GM19452 (cell line): ENCODE measurements at regions not wholly inside any gene's neighbourhood (a gene's known extent, or its start where the extent isn't known, plus 50 kb on each side); places are given as distances from the start of the nearest gene placed in this dataset.
"Not testable (repeated sequence)": the region's sequence is repeated elsewhere in the genome, so short reads cannot be mapped to it uniquely, and the experiment has no call there.

ENCODE experiments used
- ATAC-seq: cut with Tn5 transposase; IDR thresholded peaks from one replicate; pipeline ENCODE4 v1.9.1; 2021; ENCODE audit not compliant: unreplicated experiment

GRCh38 chr2:71961289-71962027 lies 186.2 kb downstream of the CYP26B1 start:
- ATAC-seq = no peak

DNA sequence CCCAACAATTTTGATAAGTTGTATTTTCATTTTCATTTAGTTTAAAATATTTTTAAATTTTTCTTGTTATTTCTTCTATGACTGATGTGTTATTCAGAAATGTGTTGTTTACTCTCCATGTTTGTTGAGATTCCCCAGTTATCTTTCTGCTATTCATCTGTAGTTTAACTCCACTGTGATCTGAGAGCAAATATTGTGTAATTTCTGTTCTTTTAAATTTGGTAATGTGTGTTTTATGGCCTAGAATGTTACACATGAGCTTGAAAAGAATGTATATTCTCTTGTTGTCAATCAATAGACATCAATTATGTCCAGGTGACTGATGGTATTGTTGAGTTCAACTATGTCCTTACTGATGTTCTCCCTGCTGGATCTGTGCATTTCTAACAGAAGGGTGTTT lies 188.2 kb downstream of the CYP26B1 start:
- ATAC-seq = no peak

- not testable (repeated sequence) for ATAC-seq
Observed at GRCh38 chr2:71958426-71958825, 189.2 kb downstream of the CYP26B1 start.

DNA sequence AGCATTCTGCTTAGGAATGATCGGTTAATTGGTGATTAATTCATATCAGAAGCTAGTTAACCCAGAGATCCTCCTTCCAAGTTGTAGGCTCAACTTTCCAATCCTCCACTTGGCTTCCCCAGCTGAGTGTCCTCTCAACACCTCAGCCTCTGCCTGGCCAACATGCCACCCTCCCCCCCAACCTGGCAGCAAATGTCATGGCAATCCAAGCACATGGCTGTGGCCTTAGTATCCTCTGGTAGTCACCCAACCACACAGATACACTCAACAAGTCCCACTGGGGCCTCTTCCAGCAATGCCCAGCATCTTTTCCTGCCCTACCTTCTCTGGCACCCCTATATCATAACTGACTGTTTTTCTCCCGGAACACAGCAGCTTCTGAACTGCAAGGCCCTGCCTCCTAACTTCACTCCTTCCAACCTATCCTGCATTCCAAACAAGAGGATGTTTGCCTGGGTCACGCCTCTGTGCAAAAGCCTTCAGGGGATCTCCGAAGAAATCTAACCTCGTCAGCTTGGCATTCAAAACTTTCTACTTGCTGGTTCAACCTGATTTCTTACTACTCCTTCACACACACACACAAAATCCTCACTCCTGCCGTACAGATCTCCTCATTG lies 195.0 kb downstream of the CYP26B1 start:
- no peak for ATAC-seq

DNA sequence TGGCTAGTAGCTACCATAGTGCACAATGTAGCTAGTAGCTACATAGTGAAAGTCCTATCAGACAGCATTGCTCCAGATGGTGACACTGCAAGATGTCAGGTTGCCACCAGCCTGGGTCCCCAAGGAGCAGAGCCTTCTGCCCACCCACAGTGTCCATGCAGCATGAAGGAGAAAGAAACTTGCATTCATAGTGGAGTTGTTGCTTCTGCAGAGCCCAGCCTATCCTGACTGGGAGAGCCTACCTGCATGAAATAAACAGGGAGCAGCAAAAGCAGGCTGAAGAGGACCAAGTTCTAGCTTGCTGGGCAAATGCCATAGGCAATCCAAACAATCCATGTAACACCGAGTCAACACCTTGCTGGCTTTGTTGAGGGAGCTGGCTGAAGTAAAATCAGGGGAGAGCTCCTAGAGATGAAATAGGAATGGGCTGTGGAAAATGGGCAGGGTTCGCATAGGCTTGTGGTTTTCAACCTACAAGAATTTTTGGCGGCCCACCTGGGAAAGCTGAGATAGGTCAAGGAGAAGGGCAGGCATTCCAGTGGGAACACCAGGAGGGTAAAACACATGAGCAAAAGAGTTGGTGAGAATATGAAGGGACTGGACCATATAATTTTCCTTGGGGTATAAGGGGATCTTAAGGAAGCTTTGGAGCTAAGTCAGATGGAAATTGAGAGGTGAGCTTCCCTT lies 195.8 kb downstream of the CYP26B1 start:
- no peak for ATAC-seq

- ATAC-seq = no peak
Observed at GRCh38 chr2:71951083-71951468, 196.6 kb downstream of the CYP26B1 start.

- no peak for ATAC-seq
Observed at GRCh38 chr2:71950256-71951082, 197.2 kb downstream of the CYP26B1 start.

DNA sequence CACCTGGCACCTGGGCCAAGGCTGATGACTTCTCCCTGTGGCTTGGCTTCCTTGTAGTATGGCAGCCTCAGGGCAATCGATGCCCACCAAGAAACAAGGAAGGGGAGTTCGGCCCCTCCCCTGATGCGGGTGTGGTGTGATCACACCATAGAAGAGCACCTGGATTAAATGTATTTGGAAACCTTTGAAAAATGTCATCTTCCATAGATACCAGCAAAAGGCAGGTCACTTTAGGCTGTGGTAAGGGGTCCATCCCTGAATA lies 198.2 kb downstream of the CYP26B1 start:
- no peak for ATAC-seq

DNA sequence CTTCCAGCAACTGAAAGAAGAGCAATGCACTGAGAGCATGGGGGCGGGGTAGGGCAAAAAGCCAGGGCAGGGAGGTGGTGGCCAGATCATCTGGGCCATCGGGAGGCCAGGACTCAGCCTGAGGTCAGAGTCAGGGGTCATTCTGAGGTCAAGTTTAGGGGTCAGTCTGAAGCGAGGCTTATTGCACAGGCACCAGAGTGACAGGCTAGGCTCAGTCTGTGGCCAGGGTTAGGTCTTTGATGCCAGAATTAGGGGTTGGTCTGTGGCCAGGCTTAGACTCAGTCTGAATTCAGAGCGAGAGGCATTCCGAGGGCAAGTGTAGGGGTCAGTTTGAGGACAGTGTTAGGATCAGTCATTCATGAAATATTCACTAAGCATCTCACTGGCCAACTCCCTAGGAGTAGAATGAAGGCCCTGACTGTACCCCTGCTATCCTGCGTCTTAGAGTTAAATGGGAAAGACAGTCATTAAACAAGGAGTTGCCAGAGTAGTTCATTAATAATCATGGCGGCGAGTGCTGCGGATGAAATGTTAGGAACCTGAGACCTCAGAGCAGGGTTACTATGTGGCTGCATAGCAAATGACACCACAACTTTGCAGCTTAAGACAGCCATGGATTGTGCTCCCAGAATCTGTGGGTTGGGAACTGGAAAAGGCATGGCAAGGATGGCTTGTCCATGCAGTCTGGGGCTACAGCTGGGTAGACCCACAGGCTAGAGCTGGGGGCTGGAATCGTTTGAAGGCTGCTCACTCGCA lies 198.7 kb downstream of the CYP26B1 start:
- no peak for ATAC-seq

DNA sequence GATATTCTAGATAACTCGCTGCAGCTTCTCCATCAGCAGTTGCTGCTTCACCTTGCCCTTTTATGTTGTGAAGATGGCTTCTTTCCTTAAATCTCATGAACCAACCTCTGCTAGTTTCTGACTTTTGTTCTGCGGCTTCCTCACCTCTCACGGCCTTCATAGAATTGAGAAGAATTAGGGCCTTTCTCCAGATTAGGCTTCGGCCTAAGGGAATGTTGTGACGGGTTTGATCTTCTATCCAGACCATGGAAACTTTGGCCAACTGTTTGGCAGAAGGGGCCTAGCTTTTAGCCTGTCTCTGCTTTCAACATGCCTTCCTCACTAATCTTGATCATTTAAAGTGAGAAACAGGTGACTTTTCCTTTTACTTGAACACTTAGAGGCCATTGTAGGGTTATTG lies 199.9 kb downstream of the CYP26B1 start:
- no peak for ATAC-seq

GRCh38 chr2:71945603-71945959 lies 202.1 kb downstream of the CYP26B1 start:
- ATAC-seq = no peak

DNA sequence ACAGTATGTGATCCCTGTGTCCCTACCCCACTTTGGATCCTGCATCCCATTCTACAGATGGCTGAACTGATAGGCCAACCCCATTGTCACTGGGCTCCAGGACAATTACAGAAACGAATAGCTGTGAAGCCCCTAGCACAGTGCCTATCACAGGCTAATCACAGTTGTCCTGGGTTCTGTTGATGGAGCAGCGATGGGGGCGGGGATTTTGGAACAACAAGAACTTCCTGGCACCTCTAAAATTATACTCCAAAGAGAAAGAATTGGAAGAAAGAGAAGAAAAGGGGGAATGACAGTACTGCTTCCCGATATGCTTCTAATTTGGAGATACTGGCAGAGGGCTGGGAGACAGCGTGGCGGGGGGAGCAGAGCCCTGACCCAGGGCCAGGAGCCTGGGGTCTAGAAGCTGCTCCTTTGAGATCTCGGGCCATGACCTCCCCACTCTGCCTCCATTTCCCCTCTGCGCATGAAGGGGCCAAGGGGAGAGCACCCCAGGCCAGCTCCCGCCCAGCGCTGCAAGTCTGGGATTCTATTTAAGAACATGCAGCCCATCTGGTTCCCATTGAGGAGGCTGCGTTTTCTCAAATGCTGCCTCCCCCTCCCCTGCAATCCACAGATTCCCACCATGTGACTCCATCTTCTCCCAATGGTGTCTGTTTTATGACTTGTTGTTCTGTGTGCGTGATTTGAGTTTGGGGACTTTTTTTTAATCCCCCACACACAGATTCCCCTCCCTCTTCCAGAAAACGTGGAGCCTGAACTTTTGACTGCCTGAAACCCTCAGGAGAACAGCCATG lies 202.7 kb downstream of the CYP26B1 start:
- ATAC-seq = no peak

- no peak for ATAC-seq
Observed at GRCh38 chr2:71944183-71944550, 203.5 kb downstream of the CYP26B1 start.

GRCh38 chr2:71943238-71944182 lies 204.2 kb downstream of the CYP26B1 start:
- ATAC-seq = no peak

GRCh38 chr2:71941726-71942525 lies 205.7 kb downstream of the CYP26B1 start:
- ATAC-seq = no peak

DNA sequence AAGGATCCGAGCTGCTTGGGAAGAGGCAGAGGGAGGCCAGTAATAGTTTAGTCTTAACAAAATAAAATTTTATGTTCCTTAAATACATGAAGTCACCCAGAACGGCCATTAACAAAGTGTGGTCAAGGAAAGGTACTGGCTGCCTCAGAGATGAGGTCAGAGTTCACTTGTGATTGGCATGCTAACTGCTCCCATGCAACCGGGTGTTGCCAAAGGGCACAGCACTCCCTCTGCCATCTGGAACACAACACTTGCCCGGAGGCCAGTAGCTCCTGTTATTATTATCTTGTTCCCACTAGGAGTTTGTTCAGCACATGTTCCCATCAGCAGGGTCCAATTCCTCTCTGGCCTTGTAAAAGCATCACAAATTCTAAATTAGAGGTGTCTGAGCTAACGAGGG lies 207.0 kb downstream of the CYP26B1 start:
- no peak for ATAC-seq

- no peak for ATAC-seq
Observed at GRCh38 chr2:71939588-71940535, 207.8 kb downstream of the CYP26B1 start.
